ENCODE measurements at regions not wholly inside any gene's neighbourhood (a gene's known extent, or its start where the extent isn't known, plus 50 kb on each side); places are given as distances from the start of the nearest gene placed in this dataset.

DNA sequence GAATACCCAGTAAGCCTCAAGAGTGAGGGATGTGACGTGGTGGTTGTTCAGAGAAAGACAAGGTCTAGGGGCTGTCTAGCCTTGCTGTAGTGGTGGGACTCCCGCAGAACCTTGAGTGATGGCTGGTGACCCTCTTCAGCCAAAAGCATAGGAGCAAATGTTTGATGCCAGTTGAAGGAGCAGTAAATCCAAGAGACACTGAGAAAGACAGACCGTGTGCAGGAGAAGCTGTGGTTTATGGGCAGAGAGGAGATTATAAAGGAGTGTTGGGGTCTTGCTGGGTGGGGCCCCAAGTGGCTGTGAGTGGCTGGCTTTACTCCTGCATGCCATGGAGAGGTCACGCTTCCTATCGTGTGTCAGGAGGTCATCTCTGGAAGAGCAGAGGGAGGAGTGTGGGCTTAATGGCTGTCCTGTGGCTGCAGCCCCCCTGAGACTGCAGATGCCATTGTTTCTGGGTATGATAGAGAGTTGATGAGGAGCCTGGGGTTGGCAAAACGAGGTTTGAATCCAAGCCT, 152.0 kb upstream of the CCND2 start:
- TF ChIP-seq, protein P1, sequence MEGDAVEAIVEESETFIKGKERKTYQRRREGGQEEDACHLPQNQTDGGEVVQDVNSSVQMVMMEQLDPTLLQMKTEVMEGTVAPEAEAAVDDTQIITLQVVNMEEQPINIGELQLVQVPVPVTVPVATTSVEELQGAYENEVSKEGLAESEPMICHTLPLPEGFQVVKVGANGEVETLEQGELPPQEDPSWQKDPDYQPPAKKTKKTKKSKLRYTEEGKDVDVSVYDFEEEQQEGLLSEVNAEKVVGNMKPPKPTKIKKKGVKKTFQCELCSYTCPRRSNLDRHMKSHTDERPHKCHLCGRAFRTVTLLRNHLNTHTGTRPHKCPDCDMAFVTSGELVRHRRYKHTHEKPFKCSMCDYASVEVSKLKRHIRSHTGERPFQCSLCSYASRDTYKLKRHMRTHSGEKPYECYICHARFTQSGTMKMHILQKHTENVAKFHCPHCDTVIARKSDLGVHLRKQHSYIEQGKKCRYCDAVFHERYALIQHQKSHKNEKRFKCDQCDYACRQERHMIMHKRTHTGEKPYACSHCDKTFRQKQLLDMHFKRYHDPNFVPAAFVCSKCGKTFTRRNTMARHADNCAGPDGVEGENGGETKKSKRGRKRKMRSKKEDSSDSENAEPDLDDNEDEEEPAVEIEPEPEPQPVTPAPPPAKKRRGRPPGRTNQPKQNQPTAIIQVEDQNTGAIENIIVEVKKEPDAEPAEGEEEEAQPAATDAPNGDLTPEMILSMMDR (IDR thresholded peaks at IDR 0.05; ENCODE audit: insufficient read depth, low read depth, low read length): no peak

DNA sequence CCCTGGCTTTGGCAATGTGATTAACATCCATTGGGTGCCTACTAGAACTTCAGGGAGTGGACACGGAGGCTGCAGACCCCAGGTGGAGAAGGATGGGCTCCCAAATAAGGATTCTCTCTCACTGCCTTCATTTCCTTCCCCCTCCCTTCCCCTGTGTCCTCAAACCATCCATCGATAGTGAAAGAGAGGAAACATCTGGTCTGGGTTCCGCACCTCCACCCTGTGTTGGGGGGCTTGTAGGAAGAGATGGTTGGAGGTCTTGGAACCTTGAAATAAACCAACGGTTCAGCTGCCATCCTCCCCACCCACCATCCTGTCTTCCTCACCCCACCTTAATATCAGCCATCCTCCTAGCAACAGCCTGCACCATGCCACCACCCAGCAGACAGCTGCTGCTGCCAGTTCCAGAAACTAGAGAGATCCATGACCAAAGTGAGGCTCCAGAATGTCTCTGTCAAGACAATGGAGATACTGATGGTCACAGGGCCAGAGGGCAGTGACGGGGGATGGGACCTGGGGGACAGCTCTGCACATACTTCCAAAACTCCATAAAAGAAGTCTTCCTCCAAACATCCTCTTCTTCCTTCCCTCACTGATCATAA, 153.1 kb upstream of the CCND2 start:
- no peak overlapping the region for H3K4me3 ChIP-seq (ENCODE audit: low read depth, low read length)
- TF ChIP-seq, protein P1 (IDR thresholded peaks at IDR 0.05; ENCODE audit: insufficient read depth, low read depth, low read length): no peak
- no peak for DNase-seq (ENCODE audit: low read depth)

More for the DNA sequence above, 152.0 kb upstream of the CCND2 start:
- no peak overlapping the region for H3K4me3 ChIP-seq (ENCODE audit: low read depth, low read length)
- DNase-seq (ENCODE audit: low read depth): no peak

DNA sequence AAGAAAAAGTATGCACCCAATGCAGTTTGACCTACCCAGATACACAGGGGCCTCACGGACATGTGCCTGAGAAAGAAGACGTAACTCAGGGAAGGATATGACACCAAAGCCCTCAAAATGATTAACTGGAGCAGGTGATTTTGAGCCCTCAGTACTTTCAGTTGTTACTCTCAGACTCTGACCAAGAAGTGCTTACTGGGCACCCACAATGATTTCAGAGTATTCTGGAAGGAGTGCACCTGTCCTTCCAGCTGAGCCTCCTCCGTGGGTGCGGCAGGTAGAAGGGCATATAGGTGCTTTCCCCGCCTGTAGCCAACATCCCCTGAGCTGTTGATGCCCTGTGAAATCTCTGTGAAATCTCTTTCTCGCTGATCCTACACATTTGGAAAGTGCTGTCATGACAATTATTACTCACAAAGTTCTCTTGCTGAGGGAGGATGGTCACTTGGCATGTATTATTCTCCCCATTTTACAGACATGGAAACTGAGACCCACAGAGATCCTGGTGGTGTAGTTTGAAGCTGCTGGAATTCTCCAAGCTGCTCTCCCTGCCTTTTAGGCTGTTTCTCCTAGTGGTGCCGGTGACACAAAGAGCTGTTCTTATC, 154.3 kb upstream of the CCND2 start:
- DNase-seq (ENCODE audit: low read depth): no peak
- TF ChIP-seq, protein P1 (IDR thresholded peaks at IDR 0.05; ENCODE audit: insufficient read depth, low read depth, low read length): no peak
- H3K4me3 ChIP-seq (ENCODE audit: low read depth, low read length): no peak overlapping the region

DNA sequence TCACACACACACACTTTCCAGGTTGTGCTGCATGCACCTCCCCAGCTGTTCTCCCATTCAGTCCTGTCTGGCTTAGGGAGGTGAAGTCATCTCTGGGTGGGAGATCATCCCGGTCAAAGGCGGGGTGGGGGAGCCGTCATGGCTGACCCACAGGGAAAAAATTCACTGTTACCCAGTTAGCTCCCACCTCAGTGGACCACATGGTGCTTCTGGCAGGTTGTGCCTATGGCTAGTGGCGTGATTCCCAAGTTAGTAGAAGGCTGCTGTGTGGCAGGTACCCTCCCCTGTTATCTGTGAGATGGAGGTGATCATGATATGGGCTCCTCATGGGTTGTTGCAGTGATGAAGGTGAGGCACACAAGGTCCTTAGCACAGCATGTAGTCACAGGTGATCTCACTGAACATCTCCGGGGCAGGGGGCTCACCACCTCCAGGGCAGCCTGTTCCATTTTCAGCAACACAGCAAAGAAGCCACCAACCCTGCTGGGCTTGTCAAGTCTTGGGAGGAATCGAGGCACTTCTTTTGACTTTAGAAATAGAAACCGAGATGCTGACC, 154.9 kb upstream of the CCND2 start:
- H3K4me3 ChIP-seq (ENCODE audit: low read depth, low read length): no peak overlapping the region
- no peak for DNase-seq (ENCODE audit: low read depth)
- TF ChIP-seq, protein P1 (IDR thresholded peaks at IDR 0.05; ENCODE audit: insufficient read depth, low read depth, low read length): no peak

DNA sequence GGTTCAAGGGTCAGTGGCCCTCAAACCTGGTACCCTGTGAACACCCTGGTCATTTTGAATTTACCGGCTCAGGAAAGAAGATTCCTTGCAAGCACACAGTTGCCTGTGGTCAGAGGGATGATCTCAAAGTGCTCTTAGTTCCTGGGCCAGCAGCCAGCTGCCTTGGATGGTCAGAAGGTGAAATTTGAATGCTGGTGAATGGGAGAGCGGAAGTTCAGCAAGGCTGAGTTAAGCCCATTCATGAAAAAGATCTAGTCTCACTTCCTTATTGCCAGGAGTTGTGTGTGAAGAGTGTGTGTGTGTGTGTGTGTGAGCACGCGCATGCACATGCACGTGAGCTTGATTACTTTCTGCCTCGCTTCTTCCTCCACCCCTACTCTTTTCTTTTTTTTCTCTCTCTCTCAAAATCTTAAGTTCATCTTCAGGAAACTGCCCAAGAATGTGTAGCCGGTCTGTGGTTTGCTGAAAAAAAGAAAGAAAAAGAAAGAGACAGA, 155.5 kb upstream of the CCND2 start:
- no peak overlapping the region for H3K4me3 ChIP-seq (ENCODE audit: low read depth, low read length)
- TF ChIP-seq, protein P1 (IDR thresholded peaks at IDR 0.05; ENCODE audit: insufficient read depth, low read depth, low read length): no peak
- peak; percentile 74 for DNase-seq (ENCODE audit: low read depth)

DNA sequence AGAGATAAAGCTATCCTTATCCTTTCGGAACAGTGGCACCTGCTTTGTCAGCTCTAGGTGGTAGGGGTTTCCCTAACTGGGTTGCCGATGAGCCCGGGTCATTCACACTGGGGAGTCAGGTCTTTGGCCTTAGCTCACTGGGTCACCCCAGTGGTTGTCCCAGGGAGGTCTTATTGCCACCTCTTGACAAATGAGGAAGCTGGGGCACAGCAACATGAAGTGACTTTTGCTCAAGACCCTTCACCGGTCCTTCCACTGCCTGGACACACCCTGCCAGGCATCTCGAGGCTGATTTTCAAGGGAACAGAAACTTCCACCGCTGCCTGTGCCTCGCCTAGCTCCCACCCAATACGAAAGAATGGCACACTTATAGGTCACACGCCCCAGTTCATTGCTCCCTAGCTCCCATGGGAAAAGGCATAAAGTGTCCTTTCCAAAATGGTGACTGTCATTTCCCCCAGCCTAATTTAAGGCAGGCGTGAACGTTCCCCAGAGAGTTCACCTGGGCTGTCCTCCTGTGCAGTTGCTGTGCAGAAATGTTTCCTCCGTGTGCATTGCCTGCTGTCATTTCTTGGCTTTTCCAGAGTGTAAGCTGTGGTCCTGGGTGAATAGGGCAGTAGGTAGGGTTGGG, 156.1 kb upstream of the CCND2 start:
- TF ChIP-seq, protein P1 (IDR thresholded peaks at IDR 0.05; ENCODE audit: insufficient read depth, low read depth, low read length): no peak
- H3K4me3 ChIP-seq (ENCODE audit: low read depth, low read length): no peak overlapping the region
- no peak for DNase-seq (ENCODE audit: low read depth)
